ENCODE measurements at regions not wholly inside any gene's neighbourhood (a gene's known extent, or its start where the extent isn't known, plus 50 kb on each side); places are given as distances from the start of the nearest gene placed in this dataset.
"Not testable (repeated sequence)": the region's sequence is repeated elsewhere in the genome, so short reads cannot be mapped to it uniquely, and the experiment has no call there.

DNA sequence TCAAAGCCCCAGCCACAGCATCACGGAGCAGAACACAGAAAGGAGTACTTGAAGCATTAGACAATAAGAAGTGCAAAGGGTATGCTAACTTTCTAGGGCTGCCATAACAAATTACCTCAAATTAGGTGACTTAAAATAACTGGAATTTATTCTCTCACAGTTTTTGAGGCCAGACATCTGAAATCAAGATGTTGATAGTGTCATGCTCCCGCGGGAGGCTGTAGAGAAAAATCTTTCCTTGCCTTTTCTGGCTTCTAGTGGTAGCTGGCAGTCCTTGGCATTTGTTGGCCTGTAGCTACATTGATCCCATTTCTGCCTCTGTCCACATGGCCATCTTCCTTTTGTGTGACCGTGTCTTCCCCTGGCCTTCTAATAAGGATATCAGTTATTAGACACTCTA lies 51.9 kb upstream of the SPDL1 start:
- Histone ChIP-seq H3K9ac (ENCODE audit: low read length in 5 of 5) (no peak overlapping the region), H3K4me1 (ENCODE audit: control insufficient read depth in 5 of 5, insufficient read depth in 5 of 5, low read length in 5 of 5) (peaks cover 0 to 15% (median 5%) of the 10 kb centered on the region in 5 donors), H3K27ac (ENCODE audit: low read depth, low read length) (no peak overlapping the region), H3K9me3 (ENCODE audit: control insufficient read depth in 5 of 5, low read length in 5 of 5) (no peaks in the 10 kb centered on the region), H3K27me3 (ENCODE audit: control insufficient read depth in 5 of 5, insufficient read depth in 4 of 5, low read length in 5 of 5) (no peaks in the 10 kb centered on the region), H3K4me3 (ENCODE audit: low read depth in 1 of 5, low read length in 5 of 5) (no peak overlapping the region), H3K36me3 (ENCODE audit: control insufficient read depth in 5 of 5, insufficient read depth in 5 of 5, low read length in 5 of 5) (no peaks in the 10 kb centered on the region)

DNA sequence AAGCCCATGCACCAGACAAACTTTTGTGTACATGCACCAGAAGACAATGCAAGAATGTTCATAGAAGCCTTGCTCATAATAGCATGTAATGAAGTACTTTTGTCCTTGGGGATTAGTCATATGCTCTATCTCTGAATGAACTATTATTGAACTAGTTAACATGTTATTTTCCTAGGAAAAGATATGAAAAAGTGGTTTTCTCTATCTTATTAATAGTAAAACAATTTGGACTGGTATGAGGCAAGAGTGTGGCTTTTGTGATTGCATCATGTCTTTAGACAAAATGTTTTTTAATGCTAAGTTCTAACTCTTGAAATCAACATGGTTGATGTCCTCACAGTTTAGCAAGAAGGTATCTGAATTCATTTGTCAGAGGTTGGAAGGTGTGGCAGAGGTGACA lies 55.7 kb upstream of the SPDL1 start:
- Histone ChIP-seq H3K4me1 (ENCODE audit: control insufficient read depth in 5 of 5, insufficient read depth in 5 of 5, low read length in 5 of 5) (peaks cover 0 to 5% (median 0%) of the 10 kb centered on the region in 5 donors), H3K27ac (ENCODE audit: low read depth, low read length) (no peak overlapping the region), H3K9ac (ENCODE audit: low read length in 5 of 5) (no peak overlapping the region), H3K27me3 (ENCODE audit: control insufficient read depth in 5 of 5, insufficient read depth in 4 of 5, low read length in 5 of 5) (no peaks in the 10 kb centered on the region), H3K9me3 (ENCODE audit: control insufficient read depth in 5 of 5, low read length in 5 of 5) (no peaks in the 10 kb centered on the region), H3K36me3 (ENCODE audit: control insufficient read depth in 5 of 5, insufficient read depth in 5 of 5, low read length in 5 of 5) (no peaks in the 10 kb centered on the region), H3K4me3 (ENCODE audit: low read depth in 1 of 5, low read length in 5 of 5) (no peak overlapping the region)

DNA sequence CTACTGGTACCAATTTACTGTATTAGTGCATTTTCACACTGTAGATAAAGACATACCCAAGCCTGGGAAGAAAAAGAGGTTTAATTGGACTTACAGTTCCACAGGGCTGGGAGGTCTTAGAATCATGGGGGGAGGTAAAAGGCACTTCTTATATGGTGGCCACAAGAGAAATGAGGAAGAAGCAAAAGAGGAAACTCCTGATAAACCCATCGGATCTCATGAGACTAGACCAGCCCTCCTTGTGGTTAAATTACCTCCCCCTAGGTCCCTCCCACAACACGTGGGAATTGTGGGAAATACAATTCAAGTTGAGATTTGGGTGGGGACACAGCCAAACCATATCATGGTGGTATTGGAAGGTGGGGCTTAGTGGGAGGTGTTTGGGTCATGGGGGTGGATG lies 56.5 kb upstream of the SPDL1 start:
- Histone ChIP-seq H3K27me3 (ENCODE audit: control insufficient read depth in 5 of 5, insufficient read depth in 4 of 5, low read length in 5 of 5) (no peaks in the 10 kb centered on the region), H3K9me3 (ENCODE audit: control insufficient read depth in 5 of 5, low read length in 5 of 5) (no peaks in the 10 kb centered on the region), H3K9ac (ENCODE audit: low read length in 5 of 5) (no peak overlapping the region), H3K27ac (ENCODE audit: low read depth, low read length) (no peak overlapping the region), H3K4me1 (ENCODE audit: control insufficient read depth in 5 of 5, insufficient read depth in 5 of 5, low read length in 5 of 5) (peaks cover 0 to 5% (median under 1%) of the 10 kb centered on the region in 5 donors), H3K4me3 (ENCODE audit: low read depth in 1 of 5, low read length in 5 of 5) (no peak overlapping the region), H3K36me3 (ENCODE audit: control insufficient read depth in 5 of 5, insufficient read depth in 5 of 5, low read length in 5 of 5) (no peaks in the 10 kb centered on the region)

DNA sequence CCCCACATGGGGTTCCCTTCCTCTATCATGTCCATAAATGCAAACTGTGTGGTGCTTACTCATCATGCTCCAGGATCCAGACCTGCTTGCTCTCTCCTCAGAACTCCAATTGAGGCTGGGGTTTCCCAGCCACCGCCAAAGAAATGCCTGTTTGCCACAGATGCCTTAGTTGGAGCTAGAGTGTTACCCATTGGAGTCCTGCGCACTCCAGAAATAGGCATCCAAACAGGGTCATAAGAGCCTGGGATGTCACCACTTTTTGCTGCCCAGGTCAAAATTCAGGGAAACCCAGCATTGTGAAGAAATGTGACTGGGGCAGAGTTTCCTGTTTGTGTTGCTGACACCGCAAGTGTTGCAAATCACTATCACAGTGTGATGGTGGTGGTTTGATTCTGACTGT lies 60.7 kb upstream of the SPDL1 start:
- no peaks in the 10 kb centered on the region for H3K36me3 ChIP-seq (ENCODE audit: control insufficient read depth in 5 of 5, insufficient read depth in 5 of 5, low read length in 5 of 5)
- H3K27me3 ChIP-seq (ENCODE audit: control insufficient read depth in 5 of 5, insufficient read depth in 4 of 5, low read length in 5 of 5): no peaks in the 10 kb centered on the region
- H3K9ac ChIP-seq (ENCODE audit: low read length in 5 of 5): no peak overlapping the region
- peaks cover 0 to 11% (median 10%) of the 10 kb centered on the region in 5 donors for H3K4me1 ChIP-seq (ENCODE audit: control insufficient read depth in 5 of 5, insufficient read depth in 5 of 5, low read length in 5 of 5)
- no peaks in the 10 kb centered on the region for H3K9me3 ChIP-seq (ENCODE audit: control insufficient read depth in 5 of 5, low read length in 5 of 5)
- H3K4me3 ChIP-seq (ENCODE audit: low read depth in 1 of 5, low read length in 5 of 5): no peak overlapping the region
- no peak overlapping the region for H3K27ac ChIP-seq (ENCODE audit: low read depth, low read length)

DNA sequence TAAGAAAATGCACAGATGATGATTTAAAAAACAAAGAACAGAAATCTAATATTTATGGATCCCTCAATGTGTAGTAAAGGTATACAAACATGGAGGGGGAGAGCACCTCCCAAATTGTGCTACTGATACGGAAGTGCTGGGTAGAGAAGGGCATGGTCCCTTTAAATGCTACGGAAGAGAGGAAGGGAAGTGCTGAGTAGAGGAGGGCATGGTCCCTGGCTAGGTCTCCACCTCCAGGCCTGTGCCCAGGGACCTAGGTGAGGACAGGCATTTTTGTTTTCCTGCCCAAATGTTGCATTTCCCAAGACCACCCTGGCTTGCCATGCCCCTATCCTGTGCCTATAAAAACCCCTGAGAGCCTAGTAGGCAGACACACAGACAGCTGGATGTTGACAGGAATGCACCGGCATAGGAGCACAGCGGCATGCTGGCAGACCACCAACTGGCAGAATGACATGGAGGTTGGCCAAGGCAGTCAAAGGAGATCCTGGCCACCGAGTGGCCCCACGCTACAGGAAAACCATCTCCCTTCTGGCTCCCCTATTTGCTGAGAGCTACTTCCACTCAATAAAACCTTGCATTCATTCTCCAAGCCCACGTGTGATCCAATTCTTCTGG lies 62.1 kb upstream of the SPDL1 start:
- peak overlapping the region; percentile 14 to 70 (median 47) for H3K4me3 ChIP-seq (ENCODE audit: low read depth in 1 of 5, low read length in 5 of 5)
- H3K27ac ChIP-seq (ENCODE audit: low read depth, low read length): no peak overlapping the region
- H3K9me3 ChIP-seq (ENCODE audit: control insufficient read depth in 5 of 5, low read length in 5 of 5): no peaks in the 10 kb centered on the region
- H3K36me3 ChIP-seq (ENCODE audit: control insufficient read depth in 5 of 5, insufficient read depth in 5 of 5, low read length in 5 of 5): no peaks in the 10 kb centered on the region
- H3K27me3 ChIP-seq (ENCODE audit: control insufficient read depth in 5 of 5, insufficient read depth in 4 of 5, low read length in 5 of 5): no peaks in the 10 kb centered on the region
- peaks cover 0 to 11% (median 10%) of the 10 kb centered on the region in 5 donors for H3K4me1 ChIP-seq (ENCODE audit: control insufficient read depth in 5 of 5, insufficient read depth in 5 of 5, low read length in 5 of 5)
- no peak overlapping the region for H3K9ac ChIP-seq (ENCODE audit: low read length in 5 of 5)

DNA sequence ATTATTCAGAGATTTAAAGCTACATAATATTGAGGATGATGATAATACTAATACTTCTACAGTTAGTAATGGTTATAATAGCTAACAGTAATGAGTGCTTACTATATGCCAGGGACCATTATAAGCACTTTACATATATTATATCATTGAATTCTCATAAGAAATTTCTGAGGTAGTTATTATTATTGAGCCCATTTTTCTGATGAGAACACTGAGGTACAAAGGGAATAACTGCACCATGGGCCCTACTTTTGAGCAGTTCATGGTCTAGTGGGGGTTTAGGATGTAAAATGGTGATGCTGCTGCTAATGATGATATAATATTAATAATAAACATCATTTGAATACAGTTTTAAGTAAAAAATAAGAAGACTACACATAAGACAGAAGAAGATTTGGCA lies 64.2 kb upstream of the SPDL1 start:
- no peaks in the 10 kb centered on the region for H3K27me3 ChIP-seq (ENCODE audit: control insufficient read depth in 5 of 5, insufficient read depth in 4 of 5, low read length in 5 of 5)
- peaks cover 0 to 11% (median 10%) of the 10 kb centered on the region in 5 donors for H3K4me1 ChIP-seq (ENCODE audit: control insufficient read depth in 5 of 5, insufficient read depth in 5 of 5, low read length in 5 of 5)
- no peaks in the 10 kb centered on the region for H3K9me3 ChIP-seq (ENCODE audit: control insufficient read depth in 5 of 5, low read length in 5 of 5)
- no peaks in the 10 kb centered on the region for H3K36me3 ChIP-seq (ENCODE audit: control insufficient read depth in 5 of 5, insufficient read depth in 5 of 5, low read length in 5 of 5)
- H3K4me3 ChIP-seq (ENCODE audit: low read depth in 1 of 5, low read length in 5 of 5): no peak overlapping the region
- H3K9ac ChIP-seq (ENCODE audit: low read length in 5 of 5): no peak overlapping the region
- no peak overlapping the region for H3K27ac ChIP-seq (ENCODE audit: low read depth, low read length)

DNA sequence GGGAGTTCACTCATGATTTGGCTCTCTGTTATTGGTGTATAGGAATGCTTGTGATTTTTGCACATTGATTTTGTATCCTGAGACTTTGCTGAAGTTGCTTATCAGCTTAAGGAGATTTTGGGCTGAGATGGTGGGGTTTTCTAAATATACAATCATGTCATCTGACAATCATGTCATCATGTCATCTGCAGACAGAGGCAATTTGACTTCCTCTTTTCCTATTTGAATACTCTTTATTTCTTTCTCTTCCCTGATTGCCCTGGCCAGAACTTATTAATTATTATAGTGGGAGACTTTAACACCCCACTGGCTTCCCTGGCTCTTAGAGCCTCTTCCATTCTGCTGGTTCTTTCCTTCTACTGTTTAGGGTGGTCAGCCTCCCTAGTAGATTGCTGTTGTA lies 64.8 kb upstream of the SPDL1 start:
- peaks cover 0 to 11% (median 10%) of the 10 kb centered on the region in 5 donors for H3K4me1 ChIP-seq (ENCODE audit: control insufficient read depth in 5 of 5, insufficient read depth in 5 of 5, low read length in 5 of 5)
- not testable (repeated sequence) for H3K9ac ChIP-seq (ENCODE audit: low read length in 5 of 5); H3K36me3 ChIP-seq (ENCODE audit: control insufficient read depth in 5 of 5, insufficient read depth in 5 of 5, low read length in 5 of 5); H3K4me3 ChIP-seq (ENCODE audit: low read depth in 1 of 5, low read length in 5 of 5); H3K27ac ChIP-seq (ENCODE audit: low read depth, low read length); H3K27me3 ChIP-seq (ENCODE audit: control insufficient read depth in 5 of 5, insufficient read depth in 4 of 5, low read length in 5 of 5); H3K9me3 ChIP-seq (ENCODE audit: control insufficient read depth in 5 of 5, low read length in 5 of 5)

DNA sequence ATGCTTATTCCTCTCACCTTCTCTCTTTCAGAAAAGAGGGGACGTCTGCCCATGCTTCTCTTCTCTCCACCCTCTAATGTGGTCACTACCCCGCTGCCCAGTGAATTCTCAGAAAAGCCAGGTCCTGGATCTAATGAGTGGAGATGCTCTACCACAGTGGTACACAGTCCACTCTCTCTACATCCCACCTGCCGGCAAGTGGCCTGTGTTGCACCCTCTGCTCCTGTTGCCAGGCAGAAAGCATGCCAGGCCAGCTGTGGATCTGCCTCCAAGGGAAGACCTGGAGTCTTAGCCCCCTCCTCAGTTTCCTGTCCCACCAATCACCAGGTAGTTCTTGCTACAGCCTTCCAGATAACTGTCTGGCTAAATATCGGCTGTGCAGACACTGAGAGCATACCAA lies 71.2 kb upstream of the SPDL1 start:
- Histone ChIP-seq H3K9me3 (ENCODE audit: control insufficient read depth in 5 of 5, low read length in 5 of 5) (no peaks in the 10 kb centered on the region), H3K4me3 (ENCODE audit: low read depth in 1 of 5, low read length in 5 of 5) (no peak overlapping the region), H3K27me3 (ENCODE audit: control insufficient read depth in 5 of 5, insufficient read depth in 4 of 5, low read length in 5 of 5) (no peaks in the 10 kb centered on the region), H3K4me1 (ENCODE audit: control insufficient read depth in 5 of 5, insufficient read depth in 5 of 5, low read length in 5 of 5) (no peaks in the 10 kb centered on the region), H3K9ac (ENCODE audit: low read length in 5 of 5) (no peak overlapping the region), H3K27ac (ENCODE audit: low read depth, low read length) (no peak overlapping the region), H3K36me3 (ENCODE audit: control insufficient read depth in 5 of 5, insufficient read depth in 5 of 5, low read length in 5 of 5) (no peaks in the 10 kb centered on the region)

DNA sequence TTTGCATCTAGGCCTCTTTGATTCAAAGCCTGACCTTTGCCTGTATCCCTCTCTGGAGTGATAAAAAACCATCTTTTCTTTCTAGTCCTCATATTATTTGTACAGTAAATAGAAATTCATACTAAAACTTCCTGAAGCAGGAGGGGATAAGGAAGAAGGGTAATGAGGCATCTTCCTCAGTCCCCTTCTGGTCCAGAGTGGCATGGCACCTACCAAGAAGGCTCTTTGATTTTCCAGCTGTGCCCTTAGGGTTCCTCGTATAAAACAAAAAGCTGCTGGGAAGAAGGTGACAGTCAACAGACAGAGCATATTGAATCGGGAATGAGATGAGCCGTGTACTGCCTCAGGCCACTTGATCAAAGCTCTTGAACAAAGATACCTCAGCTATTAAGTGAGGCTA lies 71.9 kb upstream of the SPDL1 start:
- Histone ChIP-seq H3K9ac (ENCODE audit: low read length in 5 of 5) (no peak overlapping the region), H3K27ac (ENCODE audit: low read depth, low read length) (no peak overlapping the region), H3K36me3 (ENCODE audit: control insufficient read depth in 5 of 5, insufficient read depth in 5 of 5, low read length in 5 of 5) (no peaks in the 10 kb centered on the region), H3K27me3 (ENCODE audit: control insufficient read depth in 5 of 5, insufficient read depth in 4 of 5, low read length in 5 of 5) (no peaks in the 10 kb centered on the region), H3K9me3 (ENCODE audit: control insufficient read depth in 5 of 5, low read length in 5 of 5) (no peaks in the 10 kb centered on the region), H3K4me3 (ENCODE audit: low read depth in 1 of 5, low read length in 5 of 5) (no peak overlapping the region), H3K4me1 (ENCODE audit: control insufficient read depth in 5 of 5, insufficient read depth in 5 of 5, low read length in 5 of 5) (no peaks in the 10 kb centered on the region)

DNA sequence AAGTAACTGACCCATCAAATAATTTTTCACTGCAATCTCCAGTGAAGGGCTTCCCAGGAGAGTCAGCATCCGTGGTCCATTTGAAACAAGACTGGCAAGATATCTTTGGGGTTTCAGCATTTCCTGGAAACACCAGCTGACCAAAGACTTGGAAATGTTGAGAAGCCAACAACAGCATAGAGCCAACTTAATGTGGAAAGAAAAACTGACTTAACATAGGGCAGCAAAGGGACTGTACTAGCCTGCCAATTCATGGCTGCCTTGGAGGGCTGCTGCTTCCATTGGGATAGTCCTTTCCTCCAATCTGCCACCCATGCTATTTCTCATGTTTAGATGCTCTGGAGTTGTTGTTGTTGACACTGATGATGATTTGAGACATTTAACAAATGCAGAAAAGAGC lies 76.5 kb upstream of the SPDL1 start:
- no peaks in the 10 kb centered on the region for H3K4me1 ChIP-seq (ENCODE audit: control insufficient read depth in 5 of 5, insufficient read depth in 5 of 5, low read length in 5 of 5)
- H3K9ac ChIP-seq (ENCODE audit: low read length in 5 of 5): no peak overlapping the region
- no peak overlapping the region for H3K27ac ChIP-seq (ENCODE audit: low read depth, low read length)
- no peaks in the 10 kb centered on the region for H3K9me3 ChIP-seq (ENCODE audit: control insufficient read depth in 5 of 5, low read length in 5 of 5)
- no peak overlapping the region for H3K4me3 ChIP-seq (ENCODE audit: low read depth in 1 of 5, low read length in 5 of 5)
- H3K27me3 ChIP-seq (ENCODE audit: control insufficient read depth in 5 of 5, insufficient read depth in 4 of 5, low read length in 5 of 5): no peaks in the 10 kb centered on the region
- no peaks in the 10 kb centered on the region for H3K36me3 ChIP-seq (ENCODE audit: control insufficient read depth in 5 of 5, insufficient read depth in 5 of 5, low read length in 5 of 5)

DNA sequence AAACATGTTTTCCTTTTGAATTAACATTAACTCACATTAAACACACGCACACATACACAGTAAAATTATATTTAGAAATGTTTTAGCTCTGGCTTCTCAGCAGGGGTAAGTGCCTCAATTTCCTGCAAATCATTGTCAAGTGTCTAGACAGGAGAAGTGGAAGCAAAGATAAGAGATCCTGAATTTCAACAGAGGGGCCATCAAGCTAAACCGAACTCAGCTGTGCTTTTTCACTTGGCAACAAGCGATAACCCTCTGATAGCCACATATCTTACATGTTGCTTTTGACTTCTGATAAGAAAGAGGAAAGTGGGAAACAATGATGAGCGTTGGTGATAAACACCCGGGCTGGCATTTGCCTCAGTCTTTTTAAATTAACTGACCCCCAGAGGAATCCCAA lies 79.7 kb upstream of the SPDL1 start:
- Histone ChIP-seq H3K9ac (ENCODE audit: low read length in 5 of 5) (no peak overlapping the region), H3K27ac (ENCODE audit: low read depth, low read length) (no peak overlapping the region), H3K27me3 (ENCODE audit: control insufficient read depth in 5 of 5, insufficient read depth in 4 of 5, low read length in 5 of 5) (no peaks in the 10 kb centered on the region), H3K4me3 (ENCODE audit: low read depth in 1 of 5, low read length in 5 of 5) (no peak overlapping the region), H3K4me1 (ENCODE audit: control insufficient read depth in 5 of 5, insufficient read depth in 5 of 5, low read length in 5 of 5) (no peaks in the 10 kb centered on the region), H3K9me3 (ENCODE audit: control insufficient read depth in 5 of 5, low read length in 5 of 5) (no peaks in the 10 kb centered on the region), H3K36me3 (ENCODE audit: control insufficient read depth in 5 of 5, insufficient read depth in 5 of 5, low read length in 5 of 5) (no peaks in the 10 kb centered on the region)

Data from subcutaneous abdominal adipose tissue (tissue), 5 donors.